Spleen (tissue), 7 donors: ENCODE measurements at regions not wholly inside any gene's neighbourhood (a gene's known extent, or its start where the extent isn't known, plus 50 kb on each side); places are given as distances from the start of the nearest gene placed in this dataset.

Source experiments
- POLR2A ChIP-seq, 3 donors: fragments of 450-650 bp; IDR thresholded peaks; one replicate each; pipeline ENCODE4 v1.5.1; 2017; ENCODE audit warnings: antibody characterized with exemption in 3 of 3, mild to moderate bottlenecking in 1 of 3
- POLR2AphosphoS5 ChIP-seq, 3 donors: sonication (generic); formaldehyde crosslinking; IDR thresholded peaks; one replicate each; pipeline ENCODE4 v1.5.1; 2017; ENCODE audit warnings: antibody characterized with exemption in 3 of 3
- TF ChIP-seq, protein P1 (sequence below), 11 experiments: fragments of 200-600 bp in 7 of 11; fragments of 450-650 bp in 4 of 11; sonication (generic) in 4 of 11; IDR thresholded peaks in 8 of 11; conservative IDR thresholded peaks in 3 of 11; 1 replicate in 7 of 11; 2 replicates in 4 of 11; pipeline versions ENCODE4 v1.4.0 to v1.8.0; 2016 to 2021; ENCODE audit warnings: antibody characterized with exemption in 11 of 11, inconsistent platforms in 4 of 11, mild to moderate bottlenecking in 1 of 11
- donor health status: DM: no; HTN: no; CAD: no; lungs with moderate emphysema.
- donor health status: DM: no; HTN: no; CAD: no.
- donor health status: DM: no; HTN: no; CAD: no.

DNA sequence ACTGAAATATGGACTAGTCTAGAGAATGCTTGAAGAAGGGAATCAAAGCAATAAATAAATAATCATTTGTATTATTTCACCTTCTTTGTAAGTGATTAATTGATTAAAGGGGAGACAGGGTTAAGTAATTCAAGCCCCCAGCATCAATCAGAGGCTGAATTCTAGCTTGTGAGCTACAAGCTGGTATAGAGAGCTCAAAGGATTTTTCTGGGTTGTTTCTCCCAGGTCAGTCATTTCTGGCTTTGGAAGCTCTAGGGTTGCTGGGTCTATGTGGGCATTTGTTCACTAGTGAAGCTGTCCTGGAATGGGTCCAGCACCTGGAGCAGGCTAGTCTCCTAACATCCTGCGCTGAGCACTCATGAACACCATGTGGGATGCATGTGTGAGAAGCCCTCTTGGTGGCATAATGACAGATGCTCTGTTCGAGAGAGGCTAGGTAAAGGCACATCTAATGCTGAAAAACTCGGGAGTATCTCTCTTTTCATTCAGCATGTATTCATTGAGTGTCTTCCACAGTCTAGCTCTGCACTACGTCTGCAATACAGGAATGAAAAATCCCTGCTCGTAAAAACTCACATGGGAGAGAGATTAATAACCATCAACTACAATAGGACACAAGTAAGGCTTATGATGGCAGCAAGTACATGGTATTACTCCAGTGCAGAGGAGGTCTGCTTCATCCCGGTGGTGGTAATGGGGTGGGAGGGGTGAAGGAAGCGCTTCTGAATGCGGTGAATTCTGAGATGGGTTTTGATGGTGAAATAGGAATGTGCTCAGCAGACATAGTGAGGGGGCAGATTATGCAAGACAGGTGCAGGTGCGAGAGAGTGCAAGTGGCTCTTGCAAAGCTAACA lies 68.0 kb upstream of the NRP1 start:
- TF ChIP-seq, protein P1, sequence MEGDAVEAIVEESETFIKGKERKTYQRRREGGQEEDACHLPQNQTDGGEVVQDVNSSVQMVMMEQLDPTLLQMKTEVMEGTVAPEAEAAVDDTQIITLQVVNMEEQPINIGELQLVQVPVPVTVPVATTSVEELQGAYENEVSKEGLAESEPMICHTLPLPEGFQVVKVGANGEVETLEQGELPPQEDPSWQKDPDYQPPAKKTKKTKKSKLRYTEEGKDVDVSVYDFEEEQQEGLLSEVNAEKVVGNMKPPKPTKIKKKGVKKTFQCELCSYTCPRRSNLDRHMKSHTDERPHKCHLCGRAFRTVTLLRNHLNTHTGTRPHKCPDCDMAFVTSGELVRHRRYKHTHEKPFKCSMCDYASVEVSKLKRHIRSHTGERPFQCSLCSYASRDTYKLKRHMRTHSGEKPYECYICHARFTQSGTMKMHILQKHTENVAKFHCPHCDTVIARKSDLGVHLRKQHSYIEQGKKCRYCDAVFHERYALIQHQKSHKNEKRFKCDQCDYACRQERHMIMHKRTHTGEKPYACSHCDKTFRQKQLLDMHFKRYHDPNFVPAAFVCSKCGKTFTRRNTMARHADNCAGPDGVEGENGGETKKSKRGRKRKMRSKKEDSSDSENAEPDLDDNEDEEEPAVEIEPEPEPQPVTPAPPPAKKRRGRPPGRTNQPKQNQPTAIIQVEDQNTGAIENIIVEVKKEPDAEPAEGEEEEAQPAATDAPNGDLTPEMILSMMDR (IDR thresholded peaks at IDR 0.05 in 8 of 11, conservative IDR thresholded peaks at IDR 0.05 in 3 of 11), result no peak
- TF ChIP-seq POLR2A (IDR thresholded peaks at IDR 0.05), result no peak
- no peak for TF ChIP-seq POLR2AphosphoS5 (IDR thresholded peaks at IDR 0.05)
